NCI-H460 (cell line): ENCODE measurements at regions not wholly inside any gene's neighbourhood (a gene's known extent, or its start where the extent isn't known, plus 50 kb on each side); places are given as distances from the start of the nearest gene placed in this dataset.
A peak's percentile ranks its signal among the peaks of the same experiment; 100 is the strongest.

Experiments used
- DNase-seq: peaks from one replicate; pipeline ENCODE4 v3.0.0-alpha.2; 2016; ENCODE audit warnings: low read depth; ENCODE audit errors: extremely low read depth

GRCh38 chr1:109827466-109827865 lies 63.7 kb upstream of the EPS8L3 start:
- no peak for DNase-seq

GRCh38 chr1:109826930-109827349 lies 63.2 kb upstream of the EPS8L3 start:
- no peak for DNase-seq

GRCh38 chr1:109826446-109826845 lies 62.7 kb upstream of the EPS8L3 start:
- no peak for DNase-seq

GRCh38 chr1:109824349-109825115 lies 60.8 kb upstream of the EPS8L3 start:
- no peak for DNase-seq

- peak; percentile 45 for DNase-seq
Observed at GRCh38 chr1:109823543-109824348, 60.0 kb upstream of the EPS8L3 start.

- DNase-seq, result no peak
Observed at GRCh38 chr1:109822749-109823542, 59.2 kb upstream of the EPS8L3 start.

GRCh38 chr1:109821831-109822745 lies 58.4 kb upstream of the EPS8L3 start:
- no peak for DNase-seq

- no peak for DNase-seq
Observed at GRCh38 chr1:109821221-109821669, 57.5 kb upstream of the EPS8L3 start.

- no peak for DNase-seq
Observed at GRCh38 chr1:109819906-109820305, 56.2 kb upstream of the EPS8L3 start.

- no peak for DNase-seq
Observed at GRCh38 chr1:109818988-109819764, 55.5 kb upstream of the EPS8L3 start.

GRCh38 chr1:109818271-109818987 lies 54.7 kb upstream of the EPS8L3 start:
- no peak for DNase-seq

GRCh38 chr1:109817881-109818270 lies 54.2 kb upstream of the EPS8L3 start:
- no peak for DNase-seq

GRCh38 chr1:109816975-109817535 lies 53.3 kb upstream of the EPS8L3 start:
- no peak for DNase-seq

- no peak for DNase-seq
Observed at GRCh38 chr1:109816175-109816811, 52.6 kb upstream of the EPS8L3 start.

GRCh38 chr1:109815809-109816174 lies 52.1 kb upstream of the EPS8L3 start:
- DNase-seq, result no peak

GRCh38 chr1:109814993-109815786 lies 51.5 kb upstream of the EPS8L3 start:
- no peak for DNase-seq

GRCh38 chr1:109814223-109814622 lies 50.5 kb upstream of the EPS8L3 start:
- no peak for DNase-seq
